ENCODE measurements at regions not wholly inside any gene's neighbourhood (a gene's known extent, or its start where the extent isn't known, plus 50 kb on each side); places are given as distances from the start of the nearest gene placed in this dataset.
A peak's percentile ranks its signal among the peaks of the same experiment; 100 is the strongest.

- 42 to 58% (median 55%) methylated on average over 1 of the region's 1 CpG for WGBS, 3 donors
- ATAC-seq: no peak
Observed at GRCh38 chr16:75803753-75804152, 77.5 kb upstream of the CPHXL start.

GRCh38 chr16:75804368-75804767 lies 78.1 kb upstream of the CPHXL start:
- Histone ChIP-seq H3K27me3 (ENCODE audit: insufficient read depth in 3 of 3, low read length in 2 of 3) (peaks cover 0 to 3% (median 0%) of the 10 kb centered on the region in 3 donors), H3K4me3 (no peak overlapping the region), H3K36me3 (ENCODE audit: insufficient read depth in 1 of 2, low read depth in 1 of 2) (no peaks in the 10 kb centered on the region), H3K27ac (no peak overlapping the region), H3K9me3 (no peaks in the 10 kb centered on the region), H3K4me1 (no peaks in the 10 kb centered on the region)
- no peak for DNase-seq
- WGBS, 3 donors: 48 to 66% (median 50%) methylated on average over 3 of the region's 3 CpGs
- TF ChIP-seq CTCF (IDR thresholded peaks at IDR 0.05): no peak
- intact Hi-C loops (cut with DNase I): loop anchor here in 1 of 2 donors (5.0 kb wide), 1 partner anchor 423 kb away; no protein-coding TSS in a partner anchor
- ATAC-seq: no peak

More at GRCh38 chr16:75803753-75804152, 77.5 kb upstream of the CPHXL start:
- Histone ChIP-seq H3K36me3 (ENCODE audit: insufficient read depth in 1 of 2, low read depth in 1 of 2) (no peaks in the 10 kb centered on the region), H3K4me3 (no peak overlapping the region), H3K4me1 (no peaks in the 10 kb centered on the region), H3K27me3 (ENCODE audit: insufficient read depth in 3 of 3, low read length in 2 of 3) (peaks cover 0 to 3% (median 0%) of the 10 kb centered on the region in 3 donors), H3K9me3 (no peaks in the 10 kb centered on the region), H3K27ac (no peak overlapping the region)
- no peak for DNase-seq
- no peak for TF ChIP-seq CTCF (IDR thresholded peaks at IDR 0.05)
- intact Hi-C loops (cut with DNase I): loop anchor here in 1 of 2 donors (5.0 kb wide), 1 partner anchor 424 kb away; no protein-coding TSS in a partner anchor

- H3K4me3 ChIP-seq: no peak overlapping the region
- no peaks in the 10 kb centered on the region for H3K9me3 ChIP-seq
- no peak overlapping the region for H3K27ac ChIP-seq
- intact Hi-C loops (cut with DNase I): no loop called here
- ATAC-seq (no peak), DNase-seq (no peak)
- H3K4me1 ChIP-seq: no peaks in the 10 kb centered on the region
- H3K36me3 ChIP-seq (ENCODE audit: insufficient read depth in 1 of 2, low read depth in 1 of 2): no peaks in the 10 kb centered on the region
- 72 to 81% (median 76%) methylated on average over 6 of the region's 6 CpGs for WGBS, 3 donors
- no peak for TF ChIP-seq CTCF (IDR thresholded peaks at IDR 0.05)
- peaks cover 0 to 3% (median 0%) of the 10 kb centered on the region in 3 donors for H3K27me3 ChIP-seq (ENCODE audit: insufficient read depth in 3 of 3, low read length in 2 of 3)
Observed at GRCh38 chr16:75805946-75806345, 79.7 kb upstream of the CPHXL start.

- ATAC-seq (no peak), DNase-seq (no peak)
- intact Hi-C loops (cut with DNase I): no loop called here
- Histone ChIP-seq H3K9me3 (no peaks in the 10 kb centered on the region), H3K27ac (no peak overlapping the region), H3K4me3 (no peak overlapping the region), H3K4me1 (no peaks in the 10 kb centered on the region), H3K27me3 (ENCODE audit: insufficient read depth in 3 of 3, low read length in 2 of 3) (peaks cover 0 to 3% (median 0%) of the 10 kb centered on the region in 3 donors), H3K36me3 (ENCODE audit: insufficient read depth in 1 of 2, low read depth in 1 of 2) (no peaks in the 10 kb centered on the region)
- no peak for TF ChIP-seq CTCF (IDR thresholded peaks at IDR 0.05)
- WGBS, 3 donors: 80 to 83% (median 83%) methylated on average over 9 of the region's 9 CpGs
Observed at GRCh38 chr16:75806487-75806886, 80.2 kb upstream of the CPHXL start.

GRCh38 chr16:75810342-75810741 lies 84.1 kb upstream of the CPHXL start:
- no peaks in the 10 kb centered on the region for H3K9me3 ChIP-seq
- DNase-seq (no peak), ATAC-seq (peak in 1 of 4 donors; percentile 38)
- no peaks in the 10 kb centered on the region for H3K27me3 ChIP-seq (ENCODE audit: insufficient read depth in 3 of 3, low read length in 2 of 3)
- no peaks in the 10 kb centered on the region for H3K36me3 ChIP-seq (ENCODE audit: insufficient read depth in 1 of 2, low read depth in 1 of 2)
- H3K4me1 ChIP-seq: no peaks in the 10 kb centered on the region
- TF ChIP-seq CTCF (IDR thresholded peaks at IDR 0.05): no peak
- intact Hi-C loops (cut with DNase I): no loop called here
- H3K4me3 ChIP-seq: no peak overlapping the region
- no peak overlapping the region for H3K27ac ChIP-seq
- 41 to 56% (median 51%) methylated on average over 3 of the region's 3 CpGs for WGBS, 3 donors

Data from psoas muscle (tissue), 7 donors.